Endothelial cell (in vitro differentiated cells): ENCODE measurements at regions not wholly inside any gene's neighbourhood (a gene's known extent, or its start where the extent isn't known, plus 50 kb on each side); places are given as distances from the start of the nearest gene placed in this dataset.

Experiments
- DNase-seq: peaks from one replicate; pipeline ENCODE4 v3.0.0; 2021; ENCODE audit warnings: low spot score
- H3K27ac Mint-ChIP-seq: one replicate; pipeline ENCODE4 v1.8.0; 2021; ENCODE audit warnings: mixed read lengths, inconsistent platforms; ENCODE audit not compliant: unreplicated experiment
- H3K27me3 Mint-ChIP-seq: one replicate; pipeline ENCODE4 v1.8.0; 2021; ENCODE audit warnings: mild to moderate bottlenecking, moderate library complexity, mixed read lengths, inconsistent platforms; ENCODE audit not compliant: unreplicated experiment
- H3K36me3 Mint-ChIP-seq: one replicate; pipeline ENCODE4 v1.8.0; 2021; ENCODE audit warnings: mild to moderate bottlenecking, low read depth, mixed read lengths, inconsistent platforms; ENCODE audit not compliant: unreplicated experiment
- H3K4me1 Mint-ChIP-seq: one replicate; pipeline ENCODE4 v1.8.0; 2021; ENCODE audit warnings: mild to moderate bottlenecking, mixed read lengths, inconsistent platforms; ENCODE audit not compliant: unreplicated experiment
- H3K4me3 Mint-ChIP-seq: one replicate; pipeline ENCODE4 v1.8.0; 2021; ENCODE audit warnings: mild to moderate bottlenecking, mixed read lengths, inconsistent platforms; ENCODE audit not compliant: unreplicated experiment
- H3K9me3 Mint-ChIP-seq: one replicate; pipeline ENCODE4 v1.8.0; 2021; ENCODE audit warnings: mixed read lengths, inconsistent platforms; ENCODE audit not compliant: unreplicated experiment
- CTCF ChIP-seq: fragments of 200-600 bp; sonication (generic); IDR thresholded peaks from one replicate; pipeline ENCODE4 v1.5.0; 2021; ENCODE audit warnings: antibody characterized with exemption; ENCODE audit not compliant: unreplicated experiment

GRCh38 chr13:106274551-106275203, 260.8 kb downstream of the EFNB2 start:
- DNase-seq: no peak
- no peak overlapping the region for H3K4me3 Mint-ChIP-seq
- H3K4me1 Mint-ChIP-seq: no peaks in the 10 kb centered on the region
- no peaks in the 10 kb centered on the region for H3K27me3 Mint-ChIP-seq
- TF ChIP-seq CTCF: no peak
- no peak overlapping the region for H3K27ac Mint-ChIP-seq
- H3K36me3 Mint-ChIP-seq: no peaks in the 10 kb centered on the region
- H3K9me3 Mint-ChIP-seq: no peaks in the 10 kb centered on the region

GRCh38 chr13:106263801-106264200, 271.7 kb downstream of the EFNB2 start:
- no peaks in the 10 kb centered on the region for H3K36me3 Mint-ChIP-seq
- no peak for TF ChIP-seq CTCF
- H3K4me1 Mint-ChIP-seq: no peaks in the 10 kb centered on the region
- no peak for DNase-seq
- no peak overlapping the region for H3K27ac Mint-ChIP-seq
- no peak overlapping the region for H3K4me3 Mint-ChIP-seq
- no peaks in the 10 kb centered on the region for H3K9me3 Mint-ChIP-seq
- peaks cover 3% of the 10 kb centered on the region for H3K27me3 Mint-ChIP-seq

GRCh38 chr13:106262886-106263285, 272.6 kb downstream of the EFNB2 start:
- Mint-ChIP-seq H3K27me3 (peaks cover 3% of the 10 kb centered on the region), H3K36me3 (no peaks in the 10 kb centered on the region), H3K9me3 (no peaks in the 10 kb centered on the region), H3K4me3 (no peak overlapping the region), H3K4me1 (no peaks in the 10 kb centered on the region), H3K27ac (no peak overlapping the region)
- DNase-seq: no peak
- TF ChIP-seq CTCF: no peak

GRCh38 chr13:106261450-106261849, 274.0 kb downstream of the EFNB2 start:
- Mint-ChIP-seq H3K27me3 (peaks cover 3% of the 10 kb centered on the region), H3K9me3 (no peaks in the 10 kb centered on the region), H3K36me3 (no peaks in the 10 kb centered on the region), H3K27ac (no peak overlapping the region), H3K4me3 (no peak overlapping the region), H3K4me1 (no peaks in the 10 kb centered on the region)
- no peak for TF ChIP-seq CTCF
- no peak for DNase-seq

- Mint-ChIP-seq H3K9me3 (no peaks in the 10 kb centered on the region), H3K36me3 (no peaks in the 10 kb centered on the region), H3K27me3 (peaks cover 3% of the 10 kb centered on the region), H3K4me1 (no peaks in the 10 kb centered on the region), H3K4me3 (no peak overlapping the region), H3K27ac (no peak overlapping the region)
- TF ChIP-seq CTCF: no peak
- DNase-seq: no peak
These were observed 275.1 kb downstream of the EFNB2 start for GRCh38 chr13:106260352-106260751.
